Esophagus muscularis mucosa (tissue), 4 donors: ENCODE measurements at regions not wholly inside any gene's neighbourhood (a gene's known extent, or its start where the extent isn't known, plus 50 kb on each side); places are given as distances from the start of the nearest gene placed in this dataset.

ENCODE experiments used
- EP300 ChIP-seq: sonication (generic); formaldehyde crosslinking; IDR thresholded peaks from one replicate; pipeline ENCODE4 v1.6.1; 2017; ENCODE audit warnings: antibody characterized with exemption
- POLR2A ChIP-seq: fragments of 450-650 bp; IDR thresholded peaks from one replicate; pipeline ENCODE4 v1.6.1; 2017; ENCODE audit warnings: antibody characterized with exemption, moderate library complexity, mild to moderate bottlenecking, low read depth
- POLR2AphosphoS5 ChIP-seq, 2 donors: sonication (generic); formaldehyde crosslinking; IDR thresholded peaks; one replicate each; pipeline ENCODE4 v1.6.1; 2017; ENCODE audit warnings: antibody characterized with exemption in 2 of 2
- TF ChIP-seq, protein P1 (sequence below), 3 experiments: fragments of 200-600 bp in 2 of 3; fragments of 450-650 bp in 1 of 3; sonication (generic) in 2 of 3; IDR thresholded peaks; one replicate each; pipeline ENCODE4 v1.5.1; 2017 to 2019; ENCODE audit warnings: antibody characterized with exemption in 3 of 3, mild to moderate bottlenecking in 2 of 3, moderate library complexity in 1 of 3

DNA sequence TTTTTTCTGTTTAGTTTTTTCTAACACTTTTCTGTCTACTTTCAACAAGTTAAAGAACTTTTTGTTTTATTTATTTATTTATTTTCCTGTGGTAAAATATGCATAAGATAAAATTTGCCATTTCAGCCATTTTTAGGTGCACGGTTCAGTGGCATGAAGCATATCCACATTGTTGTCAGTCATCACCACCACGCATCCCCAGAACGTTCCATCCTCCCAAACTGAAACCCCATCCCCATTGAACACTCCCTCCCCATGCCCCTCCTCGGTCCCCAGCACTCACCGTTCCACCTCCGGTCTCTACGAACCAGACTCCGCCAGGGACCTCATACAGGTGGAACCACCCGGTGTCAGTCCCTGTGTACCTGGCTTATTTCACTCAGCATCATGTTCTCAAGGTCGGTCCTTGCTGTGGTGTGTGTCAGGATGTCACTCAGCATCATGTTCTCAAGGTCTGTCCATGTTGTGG lies 118.1 kb downstream of the SIK1 start:
- no peak for TF ChIP-seq POLR2A
- TF ChIP-seq, protein P1, sequence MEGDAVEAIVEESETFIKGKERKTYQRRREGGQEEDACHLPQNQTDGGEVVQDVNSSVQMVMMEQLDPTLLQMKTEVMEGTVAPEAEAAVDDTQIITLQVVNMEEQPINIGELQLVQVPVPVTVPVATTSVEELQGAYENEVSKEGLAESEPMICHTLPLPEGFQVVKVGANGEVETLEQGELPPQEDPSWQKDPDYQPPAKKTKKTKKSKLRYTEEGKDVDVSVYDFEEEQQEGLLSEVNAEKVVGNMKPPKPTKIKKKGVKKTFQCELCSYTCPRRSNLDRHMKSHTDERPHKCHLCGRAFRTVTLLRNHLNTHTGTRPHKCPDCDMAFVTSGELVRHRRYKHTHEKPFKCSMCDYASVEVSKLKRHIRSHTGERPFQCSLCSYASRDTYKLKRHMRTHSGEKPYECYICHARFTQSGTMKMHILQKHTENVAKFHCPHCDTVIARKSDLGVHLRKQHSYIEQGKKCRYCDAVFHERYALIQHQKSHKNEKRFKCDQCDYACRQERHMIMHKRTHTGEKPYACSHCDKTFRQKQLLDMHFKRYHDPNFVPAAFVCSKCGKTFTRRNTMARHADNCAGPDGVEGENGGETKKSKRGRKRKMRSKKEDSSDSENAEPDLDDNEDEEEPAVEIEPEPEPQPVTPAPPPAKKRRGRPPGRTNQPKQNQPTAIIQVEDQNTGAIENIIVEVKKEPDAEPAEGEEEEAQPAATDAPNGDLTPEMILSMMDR (IDR thresholded peaks at IDR 0.05): no peak
- TF ChIP-seq POLR2AphosphoS5 (IDR thresholded peaks at IDR 0.05): no peak
- TF ChIP-seq EP300: no peak
